Tibial artery (tissue), 4 donors: ENCODE measurements at regions not wholly inside any gene's neighbourhood (a gene's known extent, or its start where the extent isn't known, plus 50 kb on each side); places are given as distances from the start of the nearest gene placed in this dataset.
"Not testable (repeated sequence)": the region's sequence is repeated elsewhere in the genome, so short reads cannot be mapped to it uniquely, and the experiment has no call there.

Source experiments
- DNase-seq, 2 donors: peaks; one replicate each; pipeline ENCODE4 v3.0.0-alpha.2; 2019
- H3K27ac ChIP-seq, 2 donors: fragments of 200-600 bp; sonication (generic) in 1 of 2; 1 replicate in 1 of 2; 2 replicates in 1 of 2; pipeline ENCODE4 v1.5.1; 2018 to 2019; ENCODE audit warnings: mild to moderate bottlenecking in 1 of 2
- H3K27me3 ChIP-seq, 2 donors: fragments of 200-600 bp; sonication (generic) in 1 of 2; one replicate each; pipeline versions ENCODE4 v1.5.1 to v1.6.0; 2016 to 2019
- H3K36me3 ChIP-seq, 3 donors: fragments of 200-600 bp; sonication (generic) in 2 of 3; one replicate each; pipeline ENCODE4 v1.5.1; 2016 to 2019; ENCODE audit warnings: mild to moderate bottlenecking in 2 of 3
- H3K4me1 ChIP-seq, 4 donors: fragments of 200-600 bp; sonication (generic) in 2 of 4; 1 replicate in 3 of 4; 2 replicates in 1 of 4; pipeline ENCODE4 v1.5.1; 2016 to 2019
- H3K4me3 ChIP-seq, 2 donors: fragments of 200-600 bp; sonication (generic) in 1 of 2; 1 replicate in 1 of 2; 2 replicates in 1 of 2; pipeline ENCODE4 v1.5.1; 2018 to 2019; ENCODE audit warnings: mild to moderate bottlenecking in 2 of 2
- H3K9me3 ChIP-seq, 3 donors: fragments of 200-600 bp; sonication (generic) in 1 of 3; one replicate each; pipeline ENCODE4 v1.5.1; 2016 to 2019
- intact Hi-C: fragments of 100-400 bp; cut with DNase I; formaldehyde crosslinking; loops from one replicate; pipeline ENCODE4 v1.15.0; 2023; ENCODE audit warnings: low total_unique reads
- TF ChIP-seq, protein P1 (sequence below), 2 experiments: fragments of 200-600 bp in 1 of 2; fragments of 450-650 bp in 1 of 2; IDR thresholded peaks; one replicate each; pipeline ENCODE4 v1.5.1; 2017 to 2019; ENCODE audit warnings: antibody characterized with exemption in 2 of 2, mild to moderate bottlenecking in 1 of 2, moderate library complexity in 1 of 2

DNA sequence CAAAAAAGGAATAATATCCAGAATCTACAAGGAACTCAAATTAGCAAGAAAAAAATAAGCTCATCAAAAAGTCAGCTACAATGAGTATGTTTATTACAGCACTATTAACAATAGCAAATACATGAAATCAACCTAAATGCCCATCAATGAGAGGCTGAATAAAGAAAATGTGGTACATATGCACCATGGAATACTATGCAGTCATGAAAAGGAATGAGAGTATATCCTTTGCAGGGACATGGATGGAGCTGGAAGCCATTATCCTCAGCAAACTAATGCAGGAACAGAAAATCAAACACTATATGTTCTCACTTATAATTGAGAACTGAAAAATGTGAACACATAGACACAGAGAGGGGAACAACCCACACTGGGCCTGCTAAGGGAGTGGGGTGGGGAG, 178.4 kb upstream of the IRS4 start:
- intact Hi-C loops, result loop anchor here (10.0 kb wide), 1 partner anchor 490 kb away; no protein-coding TSS in a partner anchor
- TF ChIP-seq, protein P1, sequence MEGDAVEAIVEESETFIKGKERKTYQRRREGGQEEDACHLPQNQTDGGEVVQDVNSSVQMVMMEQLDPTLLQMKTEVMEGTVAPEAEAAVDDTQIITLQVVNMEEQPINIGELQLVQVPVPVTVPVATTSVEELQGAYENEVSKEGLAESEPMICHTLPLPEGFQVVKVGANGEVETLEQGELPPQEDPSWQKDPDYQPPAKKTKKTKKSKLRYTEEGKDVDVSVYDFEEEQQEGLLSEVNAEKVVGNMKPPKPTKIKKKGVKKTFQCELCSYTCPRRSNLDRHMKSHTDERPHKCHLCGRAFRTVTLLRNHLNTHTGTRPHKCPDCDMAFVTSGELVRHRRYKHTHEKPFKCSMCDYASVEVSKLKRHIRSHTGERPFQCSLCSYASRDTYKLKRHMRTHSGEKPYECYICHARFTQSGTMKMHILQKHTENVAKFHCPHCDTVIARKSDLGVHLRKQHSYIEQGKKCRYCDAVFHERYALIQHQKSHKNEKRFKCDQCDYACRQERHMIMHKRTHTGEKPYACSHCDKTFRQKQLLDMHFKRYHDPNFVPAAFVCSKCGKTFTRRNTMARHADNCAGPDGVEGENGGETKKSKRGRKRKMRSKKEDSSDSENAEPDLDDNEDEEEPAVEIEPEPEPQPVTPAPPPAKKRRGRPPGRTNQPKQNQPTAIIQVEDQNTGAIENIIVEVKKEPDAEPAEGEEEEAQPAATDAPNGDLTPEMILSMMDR (IDR thresholded peaks at IDR 0.05), result no peak
- peaks cover 0 to 7% (median 0%) of the 10 kb centered on the region in 3 donors for H3K9me3 ChIP-seq
- H3K27me3 ChIP-seq, result no peaks in the 10 kb centered on the region
- no peak for DNase-seq
- H3K36me3 ChIP-seq, result no peaks in the 10 kb centered on the region
- no peak overlapping the region for H3K4me3 ChIP-seq
- H3K4me1 ChIP-seq, result no peaks in the 10 kb centered on the region
- no peak overlapping the region for H3K27ac ChIP-seq

DNA sequence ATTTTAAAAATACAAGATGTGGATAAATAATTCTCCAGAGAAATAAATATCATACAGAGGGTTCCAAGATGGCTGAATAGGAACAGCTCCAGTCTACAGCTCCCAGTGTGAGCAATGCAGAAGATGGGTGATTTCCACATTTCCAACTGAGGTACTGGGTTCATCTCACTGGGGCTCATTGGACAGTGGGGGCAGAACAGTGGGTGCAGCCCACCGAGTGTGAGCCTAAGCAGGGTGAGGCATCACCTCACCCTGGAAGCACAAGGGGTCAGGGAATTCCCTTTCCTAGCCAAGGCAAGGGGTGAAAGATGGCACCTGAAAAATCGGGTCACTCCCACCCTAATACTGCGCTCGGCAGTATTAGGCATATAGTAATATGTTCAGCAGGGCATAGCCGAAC, 167.5 kb upstream of the IRS4 start:
- H3K9me3 ChIP-seq, H3K27me3 ChIP-seq, H3K4me3 ChIP-seq, H3K36me3 ChIP-seq, intact Hi-C loops, DNase-seq, H3K4me1 ChIP-seq, H3K27ac ChIP-seq: not testable (repeated sequence)

DNA sequence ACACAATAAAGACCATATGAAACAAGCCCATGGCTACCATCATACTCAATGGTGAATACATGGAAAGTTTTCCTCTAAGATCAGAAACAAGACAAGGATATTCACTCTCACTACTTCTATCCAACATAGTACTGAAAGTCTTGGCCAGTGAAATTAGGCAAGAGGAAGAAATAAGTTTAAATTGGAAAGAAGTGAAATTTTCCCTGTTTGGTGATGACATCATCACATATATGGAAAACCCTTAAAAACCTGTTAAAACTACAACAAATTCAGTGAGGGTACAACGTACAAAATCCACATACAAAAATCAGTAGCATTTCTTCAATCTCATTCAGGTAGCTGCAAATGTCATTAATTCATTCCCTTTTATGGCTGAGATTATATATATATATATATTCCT, 164.0 kb upstream of the IRS4 start:
- TF ChIP-seq, protein P1 (IDR thresholded peaks at IDR 0.05), result no peak
- H3K27me3 ChIP-seq, result no peaks in the 10 kb centered on the region
- no peak overlapping the region for H3K27ac ChIP-seq
- no peaks in the 10 kb centered on the region for H3K36me3 ChIP-seq
- no peak overlapping the region for H3K4me3 ChIP-seq
- intact Hi-C loops, result no loop called here
- peaks cover 0 to 6% (median 4%) of the 10 kb centered on the region in 3 donors for H3K9me3 ChIP-seq
- DNase-seq, result no peak
- H3K4me1 ChIP-seq, result no peaks in the 10 kb centered on the region

DNA sequence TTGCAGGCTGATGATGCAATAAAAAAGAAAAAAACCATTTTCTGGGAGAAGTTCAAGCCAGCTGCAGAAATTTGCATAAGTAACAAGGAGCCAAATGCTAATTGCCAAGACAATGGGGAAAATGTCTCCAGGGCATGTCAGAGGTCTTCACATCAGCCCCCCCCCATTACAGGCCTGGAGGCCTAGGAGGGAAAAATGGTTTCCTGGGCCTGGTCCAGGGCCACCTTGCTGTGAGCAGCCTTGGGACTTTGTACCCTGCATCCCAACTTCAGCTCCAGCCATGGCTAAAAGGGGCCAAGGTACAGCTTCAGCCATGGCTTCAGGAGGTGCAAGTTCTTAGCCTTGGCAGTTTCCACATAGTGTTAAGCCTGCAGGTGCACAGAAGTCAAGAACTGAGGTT, 160.0 kb upstream of the IRS4 start:
- H3K36me3 ChIP-seq, result not testable (repeated sequence)

DNA sequence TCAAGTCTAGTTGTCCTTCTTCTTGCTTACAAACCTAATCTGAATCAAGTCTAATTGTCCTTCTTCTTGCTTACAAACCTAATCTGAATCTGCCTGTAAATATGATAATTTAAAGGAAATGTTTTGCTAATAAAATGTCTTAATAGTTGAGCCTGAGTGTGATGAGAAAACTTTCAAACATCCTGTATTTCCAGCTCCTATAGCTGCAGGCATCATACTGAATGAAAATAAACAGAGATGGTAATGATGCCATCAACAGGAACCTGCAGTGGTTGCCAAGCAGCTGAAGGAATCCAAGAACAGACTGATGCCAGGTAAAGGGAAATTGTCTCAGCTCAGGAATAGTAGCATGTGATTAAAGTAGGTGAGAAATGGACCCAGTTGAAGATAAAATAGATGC, 156.1 kb upstream of the IRS4 start:
- Histone ChIP-seq H3K36me3 (no peaks in the 10 kb centered on the region), H3K27me3 (no peaks in the 10 kb centered on the region), H3K27ac (no peak overlapping the region), H3K9me3 (peaks cover 0 to 19% (median 14%) of the 10 kb centered on the region in 3 donors), H3K4me3 (no peak overlapping the region), H3K4me1 (no peaks in the 10 kb centered on the region)
- no peak for DNase-seq
- intact Hi-C loops, result no loop called here
- TF ChIP-seq, protein P1 (IDR thresholded peaks at IDR 0.05), result no peak

More for the DNA sequence above, 160.0 kb upstream of the IRS4 start:
- H3K4me1 ChIP-seq, intact Hi-C loops, H3K4me3 ChIP-seq, DNase-seq, H3K27me3 ChIP-seq, H3K27ac ChIP-seq: not testable (repeated sequence)
- peaks cover 0 to 19% (median 14%) of the 10 kb centered on the region in 3 donors for H3K9me3 ChIP-seq

DNA sequence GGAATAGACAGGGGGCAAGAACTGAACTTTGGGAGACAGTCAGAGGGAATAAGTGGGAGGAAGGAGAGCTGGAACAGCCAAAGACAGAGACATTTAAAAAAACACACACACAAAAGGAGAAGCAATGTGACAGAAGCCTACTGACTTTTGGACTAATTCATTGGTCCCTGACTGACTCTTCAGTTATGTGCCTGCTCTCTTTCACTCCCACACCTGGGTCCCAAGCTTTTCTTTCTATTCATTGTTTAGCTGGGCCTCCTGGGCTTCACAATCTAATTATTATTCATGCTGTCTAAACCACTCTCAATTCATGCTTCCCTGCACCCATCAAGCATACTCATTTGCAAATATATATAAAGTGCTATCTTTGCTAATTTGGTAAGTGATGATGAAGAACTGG, 139.2 kb upstream of the IRS4 start:
- intact Hi-C loops, result no loop called here
- TF ChIP-seq, protein P1 (IDR thresholded peaks at IDR 0.05), result no peak
- H3K27ac ChIP-seq, result no peak overlapping the region
- H3K9me3 ChIP-seq, result no peaks in the 10 kb centered on the region
- H3K4me1 ChIP-seq, result no peaks in the 10 kb centered on the region
- no peaks in the 10 kb centered on the region for H3K36me3 ChIP-seq
- DNase-seq, result no peak
- H3K27me3 ChIP-seq, result no peaks in the 10 kb centered on the region
- no peak overlapping the region for H3K4me3 ChIP-seq

DNA sequence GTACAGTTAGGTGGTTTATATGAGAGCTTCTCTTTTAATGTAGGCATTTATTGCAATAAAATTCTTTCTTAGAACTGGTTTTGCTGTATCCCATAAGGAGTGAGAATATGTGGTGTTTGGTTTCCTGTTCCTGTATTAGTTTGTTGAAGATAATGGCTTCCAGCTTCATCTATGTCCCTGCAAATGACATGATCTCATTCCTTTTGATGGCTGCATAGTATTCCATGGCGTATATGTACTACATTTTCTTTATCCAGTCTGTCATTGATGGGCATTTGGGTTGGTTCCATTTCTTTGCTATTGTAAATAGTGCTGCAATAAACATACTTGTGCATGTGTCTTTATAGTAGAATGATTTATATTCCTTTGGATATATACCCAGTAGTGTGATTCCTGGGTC, 106.7 kb upstream of the IRS4 start:
- H3K27me3 ChIP-seq, DNase-seq, intact Hi-C loops, H3K9me3 ChIP-seq, H3K4me1 ChIP-seq, H3K27ac ChIP-seq, H3K36me3 ChIP-seq, H3K4me3 ChIP-seq: not testable (repeated sequence)
